Peyer's patch (tissue), 4 donors: ENCODE measurements at regions not wholly inside any gene's neighbourhood (a gene's known extent, or its start where the extent isn't known, plus 50 kb on each side); places are given as distances from the start of the nearest gene placed in this dataset.

Experiments
- POLR2A ChIP-seq, 2 donors: fragments of 450-650 bp; IDR thresholded peaks; one replicate each; pipeline ENCODE4 v1.5.1; 2017; ENCODE audit warnings: antibody characterized with exemption in 2 of 2, mild to moderate bottlenecking in 2 of 2, moderate library complexity in 2 of 2
- TF ChIP-seq, protein P1 (sequence below), 6 experiments: fragments of 450-650 bp in 4 of 6; fragments of 200-600 bp in 2 of 6; sonication (generic) in 1 of 6; IDR thresholded peaks; one replicate each; pipeline ENCODE4 v1.5.1; 2017 to 2019; ENCODE audit warnings: antibody characterized with exemption in 6 of 6, mild to moderate bottlenecking in 3 of 6, moderate library complexity in 1 of 6

DNA sequence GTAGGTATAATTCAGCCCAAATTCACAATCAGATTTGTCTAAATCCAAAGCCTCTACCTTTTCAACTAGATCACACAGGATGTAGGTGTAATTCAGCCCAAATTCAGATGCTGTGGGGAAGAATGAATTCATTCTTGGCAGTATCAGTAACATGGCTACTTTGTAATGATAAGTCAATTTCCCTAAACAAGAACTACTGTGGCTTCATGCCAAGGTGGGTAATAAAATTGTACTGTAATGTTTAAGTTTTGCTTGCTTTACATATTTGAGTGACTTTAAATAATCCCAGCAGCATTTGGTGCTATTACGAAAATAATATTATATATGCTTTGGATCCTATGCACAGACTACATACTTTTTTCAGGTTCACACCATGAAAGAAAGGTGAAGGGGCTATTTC lies 239.1 kb downstream of the HDGFL1 start:
- TF ChIP-seq, protein P1, sequence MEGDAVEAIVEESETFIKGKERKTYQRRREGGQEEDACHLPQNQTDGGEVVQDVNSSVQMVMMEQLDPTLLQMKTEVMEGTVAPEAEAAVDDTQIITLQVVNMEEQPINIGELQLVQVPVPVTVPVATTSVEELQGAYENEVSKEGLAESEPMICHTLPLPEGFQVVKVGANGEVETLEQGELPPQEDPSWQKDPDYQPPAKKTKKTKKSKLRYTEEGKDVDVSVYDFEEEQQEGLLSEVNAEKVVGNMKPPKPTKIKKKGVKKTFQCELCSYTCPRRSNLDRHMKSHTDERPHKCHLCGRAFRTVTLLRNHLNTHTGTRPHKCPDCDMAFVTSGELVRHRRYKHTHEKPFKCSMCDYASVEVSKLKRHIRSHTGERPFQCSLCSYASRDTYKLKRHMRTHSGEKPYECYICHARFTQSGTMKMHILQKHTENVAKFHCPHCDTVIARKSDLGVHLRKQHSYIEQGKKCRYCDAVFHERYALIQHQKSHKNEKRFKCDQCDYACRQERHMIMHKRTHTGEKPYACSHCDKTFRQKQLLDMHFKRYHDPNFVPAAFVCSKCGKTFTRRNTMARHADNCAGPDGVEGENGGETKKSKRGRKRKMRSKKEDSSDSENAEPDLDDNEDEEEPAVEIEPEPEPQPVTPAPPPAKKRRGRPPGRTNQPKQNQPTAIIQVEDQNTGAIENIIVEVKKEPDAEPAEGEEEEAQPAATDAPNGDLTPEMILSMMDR (IDR thresholded peaks at IDR 0.05): no peak
- no peak for TF ChIP-seq POLR2A (IDR thresholded peaks at IDR 0.05)
